ENCODE measurements at regions not wholly inside any gene's neighbourhood (a gene's known extent, or its start where the extent isn't known, plus 50 kb on each side); places are given as distances from the start of the nearest gene placed in this dataset.

DNA sequence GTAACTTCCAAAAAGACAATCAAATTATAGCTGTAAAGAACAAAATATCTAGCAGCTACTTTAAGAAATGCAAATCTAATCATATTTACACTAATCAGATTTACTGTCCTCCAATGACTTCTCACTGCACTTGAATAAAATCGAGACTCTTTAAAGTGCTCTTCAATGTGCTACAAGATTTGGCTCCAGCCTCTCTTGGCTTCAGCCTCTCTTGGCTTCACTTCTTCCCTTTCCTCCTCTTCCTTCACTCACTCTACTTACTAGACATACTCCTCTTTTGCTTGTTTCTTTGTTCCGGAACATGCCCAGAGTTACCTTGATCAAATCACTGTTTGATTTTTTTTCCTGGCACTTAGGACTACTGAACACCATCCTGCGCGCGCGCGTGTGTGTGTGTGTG lies 495.4 kb downstream of the LMO7 start:
- TF ChIP-seq CTCF (IDR thresholded peaks at IDR 0.05) (no peak), POLR2AphosphoS5 (IDR thresholded peaks at IDR 0.05; ENCODE audit: low read depth, low read length) (no peak), TCF7L2 (IDR thresholded peaks at IDR 0.05; ENCODE audit: low read depth, low read length) (no peak), REST (IDR thresholded peaks at IDR 0.05; ENCODE audit: insufficient read depth in 1 of 2, low read depth in 2 of 2, low read length in 1 of 2) (no peak), SIN3A (IDR thresholded peaks at IDR 0.05; ENCODE audit: borderline replicate concordance, insufficient read depth, low read depth, low read length) (no peak)
- ChIA-PET POLR2A (no interaction called here), CTCF (no interaction called here)
- Histone ChIP-seq H3K4me3 (ENCODE audit: low read depth in 2 of 2, low read length in 2 of 2) (no peak overlapping the region), H3K9me3 (ENCODE audit: control insufficient read depth, insufficient read depth, low read depth, low read length) (no peaks in the 10 kb centered on the region), H3K27me3 (ENCODE audit: control insufficient read depth, insufficient read depth, low read length) (no peaks in the 10 kb centered on the region), H3K27ac (ENCODE audit: low read length) (no peak overlapping the region), H3K36me3 (ENCODE audit: control insufficient read depth, insufficient read depth, low read length) (no peaks in the 10 kb centered on the region), H3K4me1 (ENCODE audit: control insufficient read depth, insufficient read depth, low read length) (no peaks in the 10 kb centered on the region)
- DNase-seq (ENCODE audit: low read depth, low spot score) (no peak), ATAC-seq (no peak)
- in situ Hi-C loops (cut with HindIII; ENCODE audit: low pct_unique_long_range_greater_than_20kb, low sequenced_read_pairs), result no loop called here
- BruUV-seq (replicated peaks), result no TSS peak
- intact Hi-C loops (cut with micrococcal nuclease; ENCODE audit: unreplicated experiment), result no loop called here

- Histone ChIP-seq H3K4me1 (ENCODE audit: control insufficient read depth, insufficient read depth, low read length) (no peaks in the 10 kb centered on the region), H3K27ac (ENCODE audit: low read length) (no peak overlapping the region), H3K4me3 (ENCODE audit: low read depth in 2 of 2, low read length in 2 of 2) (no peak overlapping the region), H3K9me3 (ENCODE audit: control insufficient read depth, insufficient read depth, low read depth, low read length) (no peaks in the 10 kb centered on the region), H3K36me3 (ENCODE audit: control insufficient read depth, insufficient read depth, low read length) (no peaks in the 10 kb centered on the region), H3K27me3 (ENCODE audit: control insufficient read depth, insufficient read depth, low read length) (no peaks in the 10 kb centered on the region)
- ATAC-seq (no peak), DNase-seq (ENCODE audit: low read depth, low spot score) (no peak)
- POLR2A ChIA-PET, result interaction anchor here (0.7 kb wide), 1 partner anchor 12 kb away, joined by 3 read pairs; no protein-coding TSS in a partner anchor
- intact Hi-C loops (cut with micrococcal nuclease; ENCODE audit: unreplicated experiment), result no loop called here
- no TSS peak for BruUV-seq (replicated peaks)
- in situ Hi-C loops (cut with HindIII; ENCODE audit: low pct_unique_long_range_greater_than_20kb, low sequenced_read_pairs), result no loop called here
- TF ChIP-seq SIN3A (IDR thresholded peaks at IDR 0.05; ENCODE audit: borderline replicate concordance, insufficient read depth, low read depth, low read length) (no peak), TCF7L2 (IDR thresholded peaks at IDR 0.05; ENCODE audit: low read depth, low read length) (no peak), CTCF (IDR thresholded peaks at IDR 0.05) (no peak), REST (IDR thresholded peaks at IDR 0.05; ENCODE audit: insufficient read depth in 1 of 2, low read depth in 2 of 2, low read length in 1 of 2) (no peak), POLR2AphosphoS5 (IDR thresholded peaks at IDR 0.05; ENCODE audit: low read depth, low read length) (no peak)
- CTCF ChIA-PET, result no interaction called here
Measured at GRCh38 chr13:76129305-76130000, 493.3 kb downstream of the LMO7 start.

Measured in Panc1 (cell line).